HFF-Myc (cell line): ENCODE measurements at regions not wholly inside any gene's neighbourhood (a gene's known extent, or its start where the extent isn't known, plus 50 kb on each side); places are given as distances from the start of the nearest gene placed in this dataset.

Source experiments
- DNase-seq: peaks from one replicate; pipeline ENCODE4 v3.0.0-alpha.2; 2011; ENCODE audit warnings: low read depth; ENCODE audit errors: extremely low read depth
- H3K4me3 ChIP-seq: replicated peaks from 2 replicates; pipeline ENCODE4 v1.5.1; 2011; ENCODE audit warnings: low read depth, mild to moderate bottlenecking, control low read depth, low read length
- CTCF ChIP-seq: IDR thresholded peaks from 2 replicates; pipeline ENCODE4 v1.5.1; 2012; ENCODE audit warnings: mild to moderate bottlenecking, low read depth, low read length, control low read depth; ENCODE audit errors: missing control alignments

GRCh38 chr4:10811991-10812390, 127.4 kb upstream of the CLNK start:
- H3K4me3 ChIP-seq = no peak overlapping the region
- no peak for TF ChIP-seq CTCF
- no peak for DNase-seq

- no peak overlapping the region for H3K4me3 ChIP-seq
- DNase-seq = no peak
- no peak for TF ChIP-seq CTCF
Observed at GRCh38 chr4:10810411-10810810, 125.8 kb upstream of the CLNK start.

- H3K4me3 ChIP-seq = no peak overlapping the region
- no peak for DNase-seq
- TF ChIP-seq CTCF = no peak
Observed at GRCh38 chr4:10809905-10810304, 125.3 kb upstream of the CLNK start.

- TF ChIP-seq CTCF = no peak
- DNase-seq = no peak
- no peak overlapping the region for H3K4me3 ChIP-seq
Observed at GRCh38 chr4:10808591-10808990, 124.0 kb upstream of the CLNK start.

- TF ChIP-seq CTCF = no peak
- no peak for DNase-seq
- H3K4me3 ChIP-seq = no peak overlapping the region
Observed at GRCh38 chr4:10806953-10807645, 122.5 kb upstream of the CLNK start.

GRCh38 chr4:10803713-10804343, 119.3 kb upstream of the CLNK start:
- DNase-seq = no peak
- no peak for TF ChIP-seq CTCF
- H3K4me3 ChIP-seq = no peak overlapping the region

- TF ChIP-seq CTCF = no peak
- no peak for DNase-seq
- H3K4me3 ChIP-seq = no peak overlapping the region
Observed at GRCh38 chr4:10787365-10787764, 102.8 kb upstream of the CLNK start.
